Gastroesophageal sphincter (tissue), 4 donors: ENCODE measurements at regions not wholly inside any gene's neighbourhood (a gene's known extent, or its start where the extent isn't known, plus 50 kb on each side); places are given as distances from the start of the nearest gene placed in this dataset.

Source experiments
- ATAC-seq: fragments of 150-250 bp; one replicate; pipeline ENCODE4 v1.9.1; 2016; ENCODE audit warnings: mild to moderate bottlenecking, moderate library complexity
- H3K27ac ChIP-seq, 4 donors: fragments of 200-600 bp; sonication (generic) in 3 of 4; 1 replicate in 3 of 4; 2 replicates in 1 of 4; pipeline ENCODE4 v1.5.1; 2016 to 2019
- H3K27me3 ChIP-seq: fragments of 200-600 bp; sonication (generic); one replicate; pipeline ENCODE4 v1.5.1; 2019
- H3K36me3 ChIP-seq, 2 donors: fragments of 200-600 bp; sonication (generic); one replicate each; pipeline ENCODE4 v1.5.1; 2019; ENCODE audit warnings: control low read depth in 1 of 2
- H3K4me1 ChIP-seq, 3 donors: fragments of 200-600 bp; sonication (generic); 1 replicate in 2 of 3; 2 replicates in 1 of 3; pipeline ENCODE4 v1.5.1; 2016 to 2019; ENCODE audit warnings: control low read depth in 2 of 3
- H3K4me3 ChIP-seq, 2 donors: fragments of 200-600 bp; sonication (generic); one replicate each; pipeline ENCODE4 v1.5.1; 2019; ENCODE audit warnings: mild to moderate bottlenecking in 1 of 2, moderate library complexity in 1 of 2
- H3K9me3 ChIP-seq, 3 donors: fragments of 200-600 bp; sonication (generic); one replicate each; pipeline ENCODE4 v1.5.1; 2017 to 2019; ENCODE audit warnings: control low read depth in 2 of 3
- EP300 ChIP-seq: sonication (generic); formaldehyde crosslinking; IDR thresholded peaks from one replicate; pipeline ENCODE4 v1.6.1; 2017; ENCODE audit warnings: antibody characterized with exemption, mild to moderate bottlenecking
- POLR2A ChIP-seq, 2 donors: fragments of 450-650 bp; IDR thresholded peaks; one replicate each; pipeline ENCODE4 v1.6.1; 2017; ENCODE audit warnings: antibody characterized with exemption in 2 of 2, mild to moderate bottlenecking in 2 of 2, moderate library complexity in 1 of 2
- POLR2AphosphoS5 ChIP-seq: sonication (generic); formaldehyde crosslinking; IDR thresholded peaks from one replicate; pipeline ENCODE4 v1.6.1; 2017; ENCODE audit warnings: antibody characterized with exemption
- WGBS, 2 donors: methylation state at CpG; one replicate each; pipeline ENCODE4 v1.1.5; 2018; ENCODE audit warnings: low coverage in 1 of 2; 5-methylcytosine and 5-hydroxymethylcytosine counted together
- TF ChIP-seq, protein P1 (sequence below), 4 experiments: fragments of 200-600 bp in 2 of 4; fragments of 450-650 bp in 2 of 4; sonication (generic) in 1 of 4; IDR thresholded peaks; one replicate each; pipeline ENCODE4 v1.5.1; 2017 to 2019; ENCODE audit warnings: antibody characterized with exemption in 4 of 4, mild to moderate bottlenecking in 2 of 4, moderate library complexity in 2 of 4

DNA sequence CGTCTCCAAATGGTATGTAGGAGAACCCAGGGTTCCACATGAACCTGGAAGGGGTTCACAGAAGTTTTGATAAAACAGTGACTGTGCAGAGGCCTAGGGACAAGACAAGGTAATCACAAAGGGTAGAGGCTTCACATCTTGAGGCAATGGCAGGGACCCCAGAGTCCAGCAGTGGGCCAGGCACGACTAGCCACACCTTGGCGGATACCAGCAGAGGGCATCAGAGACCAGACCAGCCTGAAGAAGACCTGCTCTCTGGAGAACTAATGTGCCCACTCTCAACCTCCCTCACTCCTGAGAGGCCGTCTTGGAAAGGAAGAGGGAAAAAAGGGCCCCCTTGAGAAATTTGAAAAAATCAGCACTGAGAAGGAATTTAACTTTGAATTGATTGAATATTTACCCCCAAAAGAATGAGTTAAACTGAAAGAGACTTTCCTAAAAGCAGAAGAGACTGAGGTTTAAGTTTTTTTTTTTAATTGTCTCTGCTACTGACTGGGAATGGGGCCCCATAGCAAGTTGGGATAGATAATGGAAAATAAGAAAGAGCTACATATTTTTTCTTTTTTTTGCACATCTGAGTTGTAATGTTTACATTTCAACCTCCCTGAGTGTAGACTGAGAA lies 243.8 kb upstream of the JADE1 start:
- H3K4me3 ChIP-seq = no peak overlapping the region
- H3K36me3 ChIP-seq = no peaks in the 10 kb centered on the region
- no peak for ATAC-seq
- peaks cover 0 to 27% (median 3%) of the 10 kb centered on the region in 3 donors for H3K4me1 ChIP-seq
- H3K27me3 ChIP-seq = no peaks in the 10 kb centered on the region
- H3K9me3 ChIP-seq = no peaks in the 10 kb centered on the region
- no peak overlapping the region for H3K27ac ChIP-seq
- 74 to 87% methylated on average over 2 to 3 of the region's 4 CpGs for WGBS, 2 donors
- TF ChIP-seq POLR2A (IDR thresholded peaks at IDR 0.05) (no peak), EP300 (no peak), POLR2AphosphoS5 (no peak)
- TF ChIP-seq, protein P1, sequence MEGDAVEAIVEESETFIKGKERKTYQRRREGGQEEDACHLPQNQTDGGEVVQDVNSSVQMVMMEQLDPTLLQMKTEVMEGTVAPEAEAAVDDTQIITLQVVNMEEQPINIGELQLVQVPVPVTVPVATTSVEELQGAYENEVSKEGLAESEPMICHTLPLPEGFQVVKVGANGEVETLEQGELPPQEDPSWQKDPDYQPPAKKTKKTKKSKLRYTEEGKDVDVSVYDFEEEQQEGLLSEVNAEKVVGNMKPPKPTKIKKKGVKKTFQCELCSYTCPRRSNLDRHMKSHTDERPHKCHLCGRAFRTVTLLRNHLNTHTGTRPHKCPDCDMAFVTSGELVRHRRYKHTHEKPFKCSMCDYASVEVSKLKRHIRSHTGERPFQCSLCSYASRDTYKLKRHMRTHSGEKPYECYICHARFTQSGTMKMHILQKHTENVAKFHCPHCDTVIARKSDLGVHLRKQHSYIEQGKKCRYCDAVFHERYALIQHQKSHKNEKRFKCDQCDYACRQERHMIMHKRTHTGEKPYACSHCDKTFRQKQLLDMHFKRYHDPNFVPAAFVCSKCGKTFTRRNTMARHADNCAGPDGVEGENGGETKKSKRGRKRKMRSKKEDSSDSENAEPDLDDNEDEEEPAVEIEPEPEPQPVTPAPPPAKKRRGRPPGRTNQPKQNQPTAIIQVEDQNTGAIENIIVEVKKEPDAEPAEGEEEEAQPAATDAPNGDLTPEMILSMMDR (IDR thresholded peaks at IDR 0.05) = peak; percentile 33 to 80 (median 64)

DNA sequence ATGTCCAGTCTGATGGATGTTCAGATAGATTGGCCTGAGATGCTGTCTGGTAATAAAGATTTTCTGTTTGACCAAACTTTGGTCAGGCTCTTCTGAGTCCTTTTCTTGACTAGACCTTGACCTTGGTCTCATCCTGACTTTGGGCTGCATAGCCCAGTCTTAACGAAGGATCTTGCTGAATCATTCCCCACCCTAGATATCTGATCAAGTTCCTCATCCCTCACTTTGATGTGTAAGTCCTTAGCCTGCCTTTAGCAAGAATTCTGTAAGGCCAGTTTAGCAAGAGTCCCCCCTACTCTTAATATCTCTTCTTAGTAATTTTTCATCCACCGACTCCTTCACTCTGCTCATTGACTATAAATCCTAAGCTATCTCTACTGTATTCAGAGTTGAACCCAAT lies 244.4 kb upstream of the JADE1 start:
- no peaks in the 10 kb centered on the region for H3K36me3 ChIP-seq
- H3K4me1 ChIP-seq = peaks cover 0 to 21% (median 3%) of the 10 kb centered on the region in 3 donors
- H3K27ac ChIP-seq = no peak overlapping the region
- no peaks in the 10 kb centered on the region for H3K27me3 ChIP-seq
- TF ChIP-seq POLR2AphosphoS5 = no peak
- no peak for TF ChIP-seq POLR2A (IDR thresholded peaks at IDR 0.05)
- no peak for TF ChIP-seq EP300
- TF ChIP-seq, protein P1 (IDR thresholded peaks at IDR 0.05) = no peak
- 86 to 92% methylated on average over 2 of the region's 2 CpGs for WGBS, 2 donors
- H3K9me3 ChIP-seq = no peaks in the 10 kb centered on the region
- H3K4me3 ChIP-seq = no peak overlapping the region
- ATAC-seq = no peak

- Histone ChIP-seq H3K4me1 (peaks cover 0 to 21% (median 2%) of the 10 kb centered on the region in 3 donors), H3K27ac (no peak overlapping the region), H3K27me3 (no peaks in the 10 kb centered on the region), H3K9me3 (no peaks in the 10 kb centered on the region), H3K36me3 (no peaks in the 10 kb centered on the region), H3K4me3 (no peak overlapping the region)
- TF ChIP-seq POLR2A (IDR thresholded peaks at IDR 0.05) (no peak), POLR2AphosphoS5 (no peak), EP300 (no peak)
- TF ChIP-seq, protein P1 (IDR thresholded peaks at IDR 0.05) = no peak
- WGBS, 2 donors = 85 to 94% methylated on average over 2 of the region's 2 CpGs
- ATAC-seq = no peak
Measured at GRCh38 chr4:128564081-128564630, 245.3 kb upstream of the JADE1 start.

GRCh38 chr4:128560754-128561495 lies 248.6 kb upstream of the JADE1 start:
- no peak for TF ChIP-seq POLR2A (IDR thresholded peaks at IDR 0.05)
- TF ChIP-seq EP300 = no peak
- TF ChIP-seq, protein P1 (IDR thresholded peaks at IDR 0.05) = no peak
- no peak for TF ChIP-seq POLR2AphosphoS5
- peaks cover 0 to 14% (median 0%) of the 10 kb centered on the region in 3 donors for H3K4me1 ChIP-seq
- H3K9me3 ChIP-seq = no peaks in the 10 kb centered on the region
- no peak for ATAC-seq
- H3K27ac ChIP-seq = no peak overlapping the region
- H3K27me3 ChIP-seq = no peaks in the 10 kb centered on the region
- no peaks in the 10 kb centered on the region for H3K36me3 ChIP-seq
- H3K4me3 ChIP-seq = no peak overlapping the region
- WGBS, 2 donors = 45 to 57% methylated on average over 6 of the region's 6 CpGs
